HepG2 (cell line): ENCODE measurements at regions not wholly inside any gene's neighbourhood (a gene's known extent, or its start where the extent isn't known, plus 50 kb on each side); places are given as distances from the start of the nearest gene placed in this dataset.

Experiments
- DZIP1 ChIP-seq: sonication (generic); formaldehyde crosslinking; IDR thresholded peaks from 2 replicates; pipeline ENCODE4 v1.5.0; 2020; ENCODE audit warnings: mild to moderate bottlenecking, missing genetic modification reagents
- THAP11 ChIP-seq: IDR thresholded peaks from 2 replicates; pipeline ENCODE4 v1.6.1; 2016; ENCODE audit warnings: missing biosample characterization, missing genetic modification reagents
- ZBTB40 ChIP-seq, 2 experiments: fragments of 450-650 bp in 1 of 2; sonication (generic) in 1 of 2; formaldehyde crosslinking in 1 of 2; IDR thresholded peaks; 2 replicates each; pipeline versions ENCODE4 v1.6.1 to v1.8.0; 2016 to 2022; ENCODE audit warnings: antibody characterized with exemption in 1 of 2, mild to moderate bottlenecking in 1 of 2, missing genetic modification reagents in 1 of 2
- ZSCAN22 ChIP-seq: sonication (generic); formaldehyde crosslinking; IDR thresholded peaks from 2 replicates; pipeline ENCODE4 v1.4.0; 2020; ENCODE audit warnings: mild to moderate bottlenecking, missing genetic modification reagents

GRCh38 chr1:229788004-229788403 lies 162.0 kb downstream of the URB2 start (continued):
- TF ChIP-seq ZBTB40 (IDR thresholded peaks at IDR 0.05) (no peak), ZBTB40 (CRISPR knock-in tag; IDR thresholded peaks at IDR 0.05) (no peak), DZIP1 (CRISPR knock-in tag) (no peak), THAP11 (CRISPR knock-in tag) (no peak), ZSCAN22 (CRISPR knock-in tag) (no peak)
